Stimulated activated CD4-positive, alpha-beta T cell treated with anti-CD3 and anti-CD28 coated beads, Interleukin-2, amount 100 ng/mL, for 48 hours (primary cell): ENCODE measurements at regions not wholly inside any gene's neighbourhood (a gene's known extent, or its start where the extent isn't known, plus 50 kb on each side); places are given as distances from the start of the nearest gene placed in this dataset.

Experiments used
- DNase-seq, 2 donors: peaks; one replicate each; pipeline ENCODE4 v3.0.0-alpha.2; 2020

DNA sequence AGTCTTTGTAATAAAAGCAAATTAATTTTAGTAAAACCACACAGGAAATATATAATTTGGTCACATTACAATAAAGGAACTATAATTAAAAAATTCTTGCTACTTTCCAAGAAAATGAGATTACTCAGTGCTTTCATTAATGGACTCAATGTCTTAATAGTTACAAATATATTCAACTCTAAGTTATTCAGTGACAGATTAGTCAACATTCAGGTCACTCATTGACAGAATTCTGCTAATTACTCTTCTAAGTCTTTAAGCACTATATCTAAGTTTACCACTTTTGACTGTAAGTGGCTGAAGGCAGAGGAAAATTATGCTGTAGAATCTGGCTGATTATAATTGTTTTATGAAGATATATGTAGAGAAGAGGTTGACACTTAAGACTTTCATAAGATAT, 1365.0 kb downstream of the EFNB2 start:
- DNase-seq: no peak

DNA sequence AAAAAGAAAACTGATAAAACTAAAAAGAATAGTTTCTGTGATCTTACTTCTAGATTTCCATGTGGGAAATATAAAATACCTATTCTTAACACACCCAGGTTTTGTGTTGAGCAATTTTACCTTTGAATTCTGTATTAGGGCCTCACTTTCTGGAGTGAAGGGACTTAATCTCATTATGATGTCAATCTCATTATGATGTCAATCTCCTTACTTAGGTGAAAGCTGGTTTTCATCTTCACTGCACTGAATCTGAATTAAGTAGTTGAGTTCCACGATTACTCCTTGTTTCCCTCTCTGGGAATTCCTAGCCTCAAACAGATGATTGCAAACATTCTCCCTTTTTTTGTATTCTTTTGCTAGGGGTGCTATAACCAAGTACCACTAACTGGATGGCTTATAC, 1367.2 kb downstream of the EFNB2 start:
- no peak for DNase-seq

DNA sequence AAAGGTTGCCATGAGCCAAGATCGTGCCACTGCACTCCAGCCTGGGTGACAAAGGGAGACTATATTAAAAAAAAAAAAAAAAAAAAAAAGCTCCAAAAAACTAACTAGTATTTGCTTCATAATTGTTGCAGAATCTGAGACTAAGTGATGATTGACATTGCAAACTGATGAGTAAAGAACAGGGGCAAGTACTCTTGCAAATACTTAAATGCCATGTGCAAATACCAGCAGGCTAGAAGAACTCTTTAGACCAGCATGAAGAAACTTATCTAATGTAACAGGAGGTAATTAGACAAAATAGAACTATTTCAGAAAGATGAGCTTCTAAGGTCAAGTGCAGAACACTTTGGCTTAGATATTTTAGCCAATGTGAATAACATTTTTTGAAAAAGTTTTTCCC, 1368.1 kb downstream of the EFNB2 start:
- DNase-seq: no peak

DNA sequence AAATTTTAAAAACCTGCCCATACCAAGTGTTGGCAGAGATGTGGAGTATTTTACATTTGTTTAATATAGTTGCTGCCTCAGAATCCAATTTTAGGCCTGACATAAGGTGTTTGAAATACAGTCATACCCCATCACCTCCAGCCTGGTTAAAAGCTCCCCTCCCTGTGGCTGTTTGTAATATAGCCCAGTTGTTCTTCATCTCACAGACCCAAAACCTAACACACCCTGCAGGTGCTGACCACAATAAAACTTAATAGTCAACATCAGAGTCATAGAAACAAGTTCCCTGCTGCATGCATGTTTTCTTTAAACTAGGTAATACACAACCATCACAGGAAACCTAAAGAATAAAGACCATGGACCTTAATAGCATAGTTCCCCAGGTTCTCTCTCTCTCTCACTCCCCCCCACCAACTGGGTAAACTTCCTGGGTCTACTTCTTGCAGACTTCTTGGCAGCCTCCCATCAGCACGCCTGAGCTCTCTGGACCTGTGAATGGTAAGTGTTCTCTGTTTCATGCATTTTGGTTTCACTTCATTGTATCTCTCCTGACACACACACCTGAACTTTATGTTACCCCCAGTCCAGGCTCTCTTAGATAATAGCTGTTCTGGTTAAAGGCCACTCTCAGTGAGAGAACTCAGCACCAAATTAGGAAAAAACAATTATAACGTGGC, 1369.9 kb downstream of the EFNB2 start:
- DNase-seq: no peak

DNA sequence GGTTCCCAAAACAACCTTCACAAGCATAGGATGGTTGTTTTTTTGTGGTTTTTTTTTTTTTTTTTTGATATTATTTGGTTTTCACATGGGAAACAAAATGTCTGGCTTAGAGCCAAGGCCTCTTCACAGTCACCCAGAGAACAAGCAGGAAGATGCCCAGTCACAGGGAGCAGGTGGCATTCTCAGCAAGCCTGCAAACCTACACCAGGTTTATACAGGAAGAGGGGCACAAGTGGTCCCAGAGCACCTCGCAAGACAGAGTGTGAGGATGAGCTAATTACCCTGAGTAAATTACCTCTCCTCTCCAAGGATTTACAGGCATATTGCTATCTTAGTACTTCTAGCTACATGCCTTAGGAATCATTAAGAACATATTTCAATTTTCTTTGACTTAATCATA, 1375.6 kb downstream of the EFNB2 start:
- DNase-seq: no peak

DNA sequence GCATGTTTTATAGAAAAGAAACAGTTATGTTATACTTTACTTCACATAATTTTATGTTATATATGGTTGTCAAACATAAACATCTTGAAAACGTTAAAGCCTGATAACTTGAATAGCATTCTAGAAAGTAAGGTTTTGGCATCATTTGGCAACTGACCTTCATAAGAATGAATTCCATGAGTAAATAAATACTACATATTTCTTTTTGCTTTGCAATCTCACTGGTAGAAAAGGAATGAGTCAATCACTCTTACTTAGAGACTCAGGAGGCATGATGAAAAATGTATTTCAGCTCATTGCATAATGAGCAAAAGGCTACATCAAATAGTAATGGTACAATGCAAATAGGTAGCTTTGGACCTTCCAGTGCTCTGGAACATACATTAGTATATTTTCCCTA, 1381.9 kb downstream of the EFNB2 start:
- DNase-seq: no peak

DNA sequence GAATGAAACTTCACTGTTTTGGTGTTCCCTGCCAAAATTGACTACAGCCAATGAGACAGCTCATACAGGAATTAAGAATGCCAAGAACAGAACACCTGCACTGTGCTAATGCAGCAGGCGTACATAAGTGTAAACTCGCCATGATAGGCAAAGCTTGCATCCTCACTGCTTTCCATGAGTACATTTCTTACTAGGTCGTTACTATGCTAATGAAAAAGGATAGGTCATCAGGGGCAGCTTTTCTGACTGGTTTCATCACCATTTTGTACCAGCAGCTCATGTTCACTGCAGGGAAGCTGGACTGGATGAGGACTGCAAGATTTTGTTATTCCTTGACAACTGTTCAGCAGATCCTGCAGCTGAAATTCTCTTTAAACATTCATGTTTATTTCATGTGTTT, 1383.8 kb downstream of the EFNB2 start:
- DNase-seq: no peak

DNA sequence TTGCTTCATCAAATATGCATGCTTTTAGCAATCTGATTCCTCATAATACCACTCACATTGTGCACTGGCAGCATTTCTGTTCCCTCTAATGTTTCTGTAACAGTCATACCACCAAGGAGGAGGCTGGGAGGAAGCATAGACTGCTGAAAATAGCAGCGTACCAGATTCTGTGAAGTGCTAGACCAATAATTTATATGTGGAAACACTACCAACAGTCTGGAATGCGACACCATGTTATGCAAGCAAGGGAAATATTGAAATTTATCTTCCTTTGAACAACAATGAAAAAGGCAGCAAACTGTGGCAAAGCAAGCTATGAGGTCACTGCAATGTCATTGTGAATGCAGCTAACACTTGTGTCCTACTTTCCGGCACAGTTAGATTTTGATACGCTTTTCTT, 1388.0 kb downstream of the EFNB2 start:
- DNase-seq: no peak

DNA sequence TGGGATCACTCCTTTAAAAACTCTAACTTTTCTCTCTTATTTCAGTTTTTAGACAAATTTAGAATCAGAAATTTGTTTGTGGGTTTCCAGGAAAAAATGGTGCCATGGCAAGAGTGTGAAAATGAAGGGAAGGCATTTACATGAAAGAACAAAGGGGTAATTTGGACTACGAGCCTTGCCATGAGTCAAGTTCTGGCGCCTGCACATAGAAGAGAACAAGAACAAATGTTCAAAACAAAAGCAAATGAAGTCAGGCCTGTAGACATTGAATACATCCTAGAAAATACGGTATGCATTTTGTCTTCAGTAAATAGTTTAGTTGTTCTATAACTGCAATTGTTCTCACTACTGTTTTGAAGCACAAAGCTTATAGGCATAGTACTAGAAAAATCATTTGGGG, 1390.5 kb downstream of the EFNB2 start:
- DNase-seq: no peak

DNA sequence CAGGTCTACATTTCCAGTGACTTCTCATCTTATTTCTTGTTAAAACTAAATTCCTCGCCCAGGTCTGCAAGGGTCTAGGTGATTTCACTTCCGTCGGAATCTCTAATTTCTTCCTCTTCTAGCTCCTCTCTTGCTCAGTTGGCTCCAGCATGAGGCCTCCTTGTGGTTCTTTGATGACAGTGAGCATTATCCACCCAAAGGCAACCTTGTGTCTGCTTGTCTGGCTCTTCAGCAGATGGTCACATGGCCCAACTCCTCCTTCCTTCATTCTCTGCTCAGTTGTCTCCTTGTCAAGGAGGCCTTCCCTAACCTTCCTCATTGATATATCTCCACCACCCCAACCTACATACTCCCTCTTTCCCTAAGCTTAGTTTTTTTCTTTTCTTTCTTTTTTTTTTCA, 1391.4 kb downstream of the EFNB2 start:
- no peak for DNase-seq

DNA sequence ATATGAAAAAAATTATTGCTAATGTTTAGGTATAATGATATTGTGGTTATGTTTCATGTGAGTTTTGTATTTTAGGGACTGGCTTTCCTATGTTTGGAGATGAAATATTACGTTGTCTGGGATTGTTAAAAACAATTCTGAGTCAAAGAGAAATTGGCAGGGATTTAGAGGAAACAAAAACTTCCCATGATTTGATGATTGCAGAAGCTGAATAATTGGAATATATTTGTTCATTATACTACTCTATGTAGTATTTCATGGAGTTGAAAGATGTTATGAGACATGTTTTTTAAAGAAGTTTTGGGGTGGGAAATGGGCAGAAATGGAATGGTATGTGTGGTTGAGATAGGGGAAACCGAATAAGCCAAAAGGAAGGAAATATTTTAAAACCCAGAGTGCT, 1392.9 kb downstream of the EFNB2 start:
- DNase-seq: no peak

DNA sequence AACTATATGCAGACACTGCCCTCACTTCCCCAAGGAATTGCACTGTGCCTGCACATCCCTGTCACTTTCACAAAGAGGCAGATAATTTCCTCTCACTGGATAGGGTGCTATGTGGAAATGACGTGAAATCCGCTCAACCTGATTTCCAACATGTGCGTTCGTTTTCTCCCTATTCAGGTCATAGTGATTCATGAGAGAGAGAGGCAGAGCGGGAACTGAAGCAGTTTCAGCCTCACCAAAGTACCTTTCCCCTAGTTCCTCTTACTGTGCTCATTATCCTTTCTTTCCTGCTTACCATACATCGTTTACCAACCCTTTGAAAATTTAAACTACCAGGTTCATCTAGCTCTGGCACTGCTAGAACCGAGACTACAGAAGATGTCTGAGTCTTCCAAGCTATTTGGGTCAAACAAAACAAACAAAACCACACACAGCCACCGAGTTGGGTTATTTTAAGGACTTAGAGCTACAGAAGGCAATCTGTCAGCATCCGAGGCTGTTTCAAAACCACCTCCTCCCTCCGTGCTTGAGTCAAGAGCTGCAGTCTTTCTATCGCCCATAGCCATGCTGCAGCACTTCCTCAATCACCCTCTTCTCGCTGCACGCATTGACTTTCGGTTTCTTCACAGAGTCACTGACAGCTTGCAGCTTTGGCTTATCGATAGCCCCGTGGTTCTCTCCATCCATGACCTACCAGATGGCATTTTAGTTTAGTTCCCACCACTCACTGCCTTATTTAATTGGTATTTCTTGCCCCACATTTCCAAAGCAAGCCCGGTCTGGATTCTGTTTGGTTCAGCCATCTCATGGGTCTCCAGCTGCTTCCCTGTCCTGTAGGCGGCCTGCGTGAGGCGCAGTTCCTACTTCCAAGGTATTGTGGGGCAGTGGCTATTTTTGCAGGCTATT, 1395.8 kb downstream of the EFNB2 start:
- peak; percentile 32 to 39 for DNase-seq

DNA sequence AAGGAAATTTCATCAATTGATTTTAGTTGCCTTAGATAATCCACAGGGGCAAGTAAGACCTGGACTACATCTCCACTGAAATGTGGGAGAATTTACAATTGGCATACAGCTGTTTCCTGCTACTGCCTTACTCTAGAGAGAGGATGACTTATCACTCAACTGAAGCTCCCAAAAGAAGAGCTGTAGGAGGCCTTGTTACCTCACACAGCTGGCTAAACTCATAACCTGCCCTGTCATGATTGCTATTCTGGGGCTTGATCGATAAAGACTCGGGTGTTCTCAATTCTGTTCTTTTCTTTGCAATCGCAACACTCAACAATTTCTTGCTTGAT, 1396.4 kb downstream of the EFNB2 start:
- DNase-seq: peak in 1 of 2 donors; percentile 0

DNA sequence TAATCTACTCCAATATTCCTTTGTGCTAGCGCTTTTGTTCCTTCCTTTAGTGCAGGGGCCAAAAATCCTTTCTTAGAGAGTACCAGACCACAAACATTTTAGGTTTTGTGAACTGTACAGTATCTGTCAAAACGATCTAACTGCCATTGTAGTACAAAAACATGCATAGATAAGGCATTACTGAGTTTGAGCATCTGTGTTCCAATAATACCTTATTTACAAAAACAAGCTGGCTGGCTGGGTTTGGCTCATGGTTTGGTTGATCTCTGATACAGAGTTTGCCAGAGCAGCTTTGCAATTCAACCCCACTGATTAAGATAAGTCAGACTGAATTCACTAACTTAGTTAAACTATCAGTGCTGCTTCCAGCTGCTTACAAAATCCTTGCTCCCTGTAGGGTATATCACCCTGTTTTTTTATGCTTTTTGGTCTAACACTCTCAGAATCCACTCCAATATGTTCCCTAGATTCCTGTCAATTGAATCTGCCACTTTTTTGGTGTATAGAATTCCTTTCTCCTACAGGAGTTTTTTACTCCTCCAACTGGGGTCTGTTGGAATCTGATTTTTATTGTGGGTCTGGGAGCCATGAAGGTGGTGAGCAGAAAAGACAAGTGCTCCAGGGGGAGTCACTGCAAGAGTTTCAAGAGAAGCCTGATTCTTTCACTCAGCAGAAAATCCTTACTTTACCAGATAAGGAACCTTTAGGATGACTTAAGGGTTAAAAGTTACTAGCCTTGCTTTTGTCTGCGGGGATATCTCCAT, 1399.4 kb downstream of the EFNB2 start:
- no peak for DNase-seq

DNA sequence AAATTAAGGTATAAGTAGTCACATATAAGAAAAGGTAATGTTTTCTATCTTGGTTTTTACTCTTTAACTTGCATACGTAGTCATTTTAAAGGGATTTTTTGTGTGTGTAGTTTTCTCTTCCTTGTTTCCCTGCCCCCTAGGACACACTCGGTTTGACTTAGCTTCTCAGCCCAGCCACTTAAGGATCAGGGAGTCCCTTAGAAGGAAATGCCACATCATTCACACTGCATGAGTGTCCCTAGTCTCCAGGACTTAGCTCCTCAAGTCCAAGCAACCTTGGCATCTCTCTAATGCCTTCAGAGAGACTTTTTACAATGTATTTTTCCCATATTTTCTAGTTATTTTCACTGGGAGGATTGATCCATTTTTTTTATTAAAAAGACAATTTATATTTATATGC, 1407.7 kb downstream of the EFNB2 start:
- DNase-seq: no peak

DNA sequence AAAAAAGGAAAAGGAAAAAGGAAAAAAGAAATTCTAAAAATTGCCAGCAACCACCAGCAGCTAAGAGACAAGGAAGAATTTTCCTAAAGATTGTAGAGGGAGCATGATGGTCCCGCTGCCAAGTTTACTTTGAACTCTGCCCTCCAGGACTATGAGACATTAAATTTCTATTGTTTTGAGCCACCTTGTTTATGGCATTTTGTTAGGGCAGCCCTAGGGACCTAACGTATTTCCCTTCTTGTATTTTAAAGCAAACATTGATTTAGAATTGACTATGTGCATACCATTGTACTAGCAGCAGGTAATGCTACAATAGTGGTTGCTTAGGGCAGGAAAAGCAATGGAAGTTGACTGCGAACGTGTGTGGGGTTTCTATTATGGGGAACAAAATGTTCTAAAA, 1414.2 kb downstream of the EFNB2 start:
- no peak for DNase-seq

DNA sequence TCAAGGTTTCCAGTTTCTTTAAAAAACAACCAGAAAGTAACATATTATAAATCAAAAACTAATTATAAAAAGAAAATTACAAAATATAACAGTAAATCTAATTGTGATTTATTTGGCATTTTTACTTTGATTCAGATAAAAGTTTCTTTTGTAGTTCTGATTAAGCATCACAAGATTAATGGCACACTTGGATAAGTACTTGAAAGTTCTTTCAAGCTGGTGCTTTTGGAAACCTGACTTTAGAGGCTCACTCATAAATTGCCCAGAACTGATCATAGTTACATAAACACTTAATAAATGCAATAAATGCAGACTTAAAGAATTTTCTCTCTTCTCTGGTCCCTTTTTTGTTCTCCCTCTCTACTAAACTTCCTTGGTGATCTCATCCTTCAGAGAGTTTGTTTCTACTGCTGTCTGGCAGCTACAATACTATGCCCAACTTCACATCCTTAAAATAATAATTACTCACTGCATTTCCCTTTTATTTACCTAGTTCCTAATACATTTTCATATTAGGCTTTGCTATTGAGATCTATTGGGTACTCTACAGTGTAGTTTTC, 1417.0 kb downstream of the EFNB2 start:
- DNase-seq: no peak

DNA sequence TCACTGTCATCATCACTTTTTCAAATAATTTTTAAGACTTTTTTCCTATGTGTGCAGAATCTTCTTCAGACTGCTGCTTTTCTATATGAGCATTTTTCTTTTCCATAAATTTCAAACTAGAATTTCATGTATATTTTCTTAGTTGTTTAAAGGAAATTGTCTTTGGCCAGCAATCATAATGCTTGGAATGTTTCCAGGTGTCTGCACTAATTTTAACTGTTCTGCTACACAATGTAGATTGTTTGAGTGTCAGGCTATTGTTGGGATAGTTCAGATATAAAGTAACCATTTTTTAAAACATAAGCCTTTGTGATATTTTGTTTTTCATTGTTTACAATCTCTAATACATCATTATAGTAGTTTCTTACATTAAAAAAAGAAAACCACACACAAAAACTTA, 1418.5 kb downstream of the EFNB2 start:
- DNase-seq: no peak

DNA sequence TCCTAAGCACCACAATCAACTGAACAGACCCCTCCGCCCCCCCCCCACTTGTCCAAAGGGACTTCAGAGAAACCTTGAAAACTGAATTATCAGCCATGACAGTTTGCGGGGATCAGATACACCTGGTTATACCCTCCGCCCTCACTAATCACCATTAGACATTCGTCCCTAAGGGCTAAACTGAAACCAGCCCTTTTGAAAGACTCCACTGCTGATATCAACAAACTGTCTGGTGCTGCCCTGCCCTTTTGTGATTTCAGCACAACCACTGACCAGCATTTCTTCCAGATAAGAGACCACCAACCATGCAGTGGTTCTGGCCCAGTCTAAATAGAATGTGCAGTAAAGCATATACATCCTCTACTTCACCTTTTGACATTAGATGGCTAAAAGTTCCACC, 1422.9 kb downstream of the EFNB2 start:
- no peak for DNase-seq

DNA sequence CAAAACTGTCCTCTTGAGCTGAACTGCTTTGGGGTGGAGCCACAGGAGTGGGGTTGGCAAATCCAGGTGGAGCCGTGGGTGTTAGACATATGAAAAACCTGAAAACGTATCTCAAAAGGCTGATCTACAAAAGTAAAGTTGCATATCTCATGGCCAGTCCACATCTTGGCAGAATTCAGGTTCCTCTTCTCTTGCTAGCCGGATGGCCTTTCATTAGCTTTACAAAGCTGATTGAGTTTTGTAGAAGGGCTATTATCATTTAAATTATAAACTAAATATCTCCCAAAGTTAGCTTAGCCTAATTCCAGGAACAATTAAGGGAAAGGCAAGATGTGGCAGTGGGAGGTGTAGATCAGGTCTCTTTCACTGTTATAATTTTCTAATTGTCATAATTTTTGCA, 1427.7 kb downstream of the EFNB2 start:
- no peak for DNase-seq

DNA sequence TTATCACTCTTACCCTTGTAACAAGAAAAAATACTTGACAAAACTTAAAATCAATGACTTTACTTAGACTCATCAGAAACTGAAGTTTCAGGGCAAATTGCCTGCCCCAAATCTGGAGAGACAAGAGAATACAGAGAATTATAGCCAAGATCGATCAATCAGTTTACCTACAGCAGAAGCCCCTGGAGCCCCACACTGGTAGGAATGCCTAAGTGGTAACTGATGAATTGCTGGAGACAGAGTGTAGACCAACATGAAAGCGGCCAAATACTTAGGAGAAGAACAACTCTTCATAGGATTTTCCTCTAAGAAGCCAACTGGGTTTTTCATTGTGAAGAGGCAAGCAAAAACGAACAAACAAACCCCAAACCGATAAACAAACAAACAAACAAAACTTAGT, 1430.0 kb downstream of the EFNB2 start:
- DNase-seq: no peak

DNA sequence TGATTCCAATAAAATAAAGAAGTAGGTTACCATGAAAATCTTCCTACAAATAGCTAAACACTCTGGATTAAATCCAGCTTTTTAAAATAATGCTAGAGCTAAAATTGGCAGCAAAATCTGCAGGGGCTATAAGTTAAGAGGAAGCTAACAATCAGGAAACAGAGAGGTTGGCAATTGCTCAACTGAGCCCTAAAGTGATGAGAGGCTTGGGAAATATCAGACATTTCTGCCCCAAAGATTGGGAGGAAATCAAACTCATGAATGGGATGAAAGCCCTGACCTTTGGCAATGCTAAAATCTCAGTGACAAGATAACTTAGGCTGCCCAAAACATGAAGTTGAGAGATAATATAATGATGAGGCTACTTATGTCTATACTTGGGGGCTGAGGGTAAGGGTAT, 1437.9 kb downstream of the EFNB2 start:
- DNase-seq: no peak

DNA sequence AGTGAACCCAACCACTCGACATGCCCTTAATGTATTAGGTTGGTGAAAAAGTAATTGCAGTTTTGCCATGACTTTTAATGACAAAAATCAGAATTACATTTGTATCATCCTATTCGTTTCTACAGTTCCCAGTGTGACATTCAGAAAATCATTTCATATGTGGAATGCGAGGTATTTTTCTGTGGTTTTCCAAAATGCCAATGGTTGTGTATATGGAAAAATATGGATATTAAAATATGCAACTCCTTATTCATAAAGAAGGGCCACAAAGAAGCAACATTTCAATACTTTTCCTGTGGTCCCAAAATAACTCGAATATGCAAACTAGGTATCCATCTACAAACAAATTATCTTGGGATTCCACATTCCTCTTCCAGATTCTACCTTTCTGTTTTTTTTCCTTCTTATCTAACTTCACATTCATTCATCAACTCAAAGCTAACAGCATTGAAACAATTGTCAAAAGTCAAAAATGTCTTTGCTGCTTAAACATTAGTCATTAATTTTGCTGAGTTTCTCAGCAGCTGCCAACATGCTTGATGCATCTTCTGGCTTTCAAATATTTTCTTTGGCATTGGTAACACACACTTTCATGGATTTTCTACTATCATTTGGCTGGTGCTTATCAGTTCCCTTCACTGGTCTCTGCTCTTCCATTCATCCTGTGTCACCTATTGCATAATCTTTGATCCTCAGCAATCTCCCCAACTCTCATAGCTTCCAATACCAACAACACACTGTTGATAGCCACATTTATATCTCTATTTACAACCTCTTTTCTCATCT, 1445.4 kb downstream of the EFNB2 start:
- DNase-seq: no peak
